Endothelial cell of umbilical vein (primary cell): ENCODE measurements at regions not wholly inside any gene's neighbourhood (a gene's known extent, or its start where the extent isn't known, plus 50 kb on each side); places are given as distances from the start of the nearest gene placed in this dataset.

ENCODE experiments used
- BruUV-seq: library from RNA; stranded (reverse); fragments of 400-500 nt; replicated peaks from 2 replicates; lab custom pipeline; 2021; lab: Mats Ljungman, UMichigan
- CTCF ChIA-PET: fragments of 300-600, 350-600 bp; sonication (Branson Sonifier 250); formaldehyde crosslinking; loops from one replicate; lab custom pipeline; 2021; ENCODE audit warnings: antibody characterized with exemption, inconsistent platforms; lab: Charles Lee
- POLR2A ChIA-PET: fragments of 300-600, 350-600 bp; sonication (Branson Sonifier 250); formaldehyde crosslinking; loops from one replicate; lab custom pipeline; 2021; ENCODE audit warnings: antibody characterized with exemption, inconsistent platforms; lab: Charles Lee
- DNase-seq: peaks from one replicate; pipeline ENCODE4 v3.0.0-alpha.2; 2011; ENCODE audit warnings: low read depth, low spot score
- FAIRE-seq: peaks from 2 replicates; lab custom pipeline; 2011; peaks lifted over from hg19 to GRCh38; lab: Jason Lieb, UNC
- H2AFZ ChIP-seq: 2 replicates; pipeline ENCODE4 v1.6.0; 2012; ENCODE audit warnings: low read depth, low read length, control low read depth, inconsistent platforms
- H3K27ac ChIP-seq: 2 replicates; pipeline ENCODE4 v1.5.1; 2011; ENCODE audit warnings: low read depth, mild to moderate bottlenecking, control low read depth, low read length, moderate library complexity; ENCODE audit not compliant: insufficient read depth
- H3K27me3 ChIP-seq, 2 experiments: 2 replicates each; pipeline versions ENCODE4 v1.6.0 to v1.6.1; 2011; ENCODE audit warnings: low read length in 2 of 2, mixed read lengths in 1 of 2; ENCODE audit not compliant: control insufficient read depth in 2 of 2, insufficient read depth in 2 of 2
- H3K36me3 ChIP-seq, 2 experiments: 2 replicates in 1 of 2; 3 replicates in 1 of 2; pipeline ENCODE4 v1.5.1; 2011; ENCODE audit warnings: low read length in 2 of 2, mild to moderate bottlenecking in 1 of 2, moderate library complexity in 1 of 2; ENCODE audit not compliant: control insufficient read depth in 2 of 2, insufficient read depth in 2 of 2; ENCODE audit errors: extremely low read depth in 1 of 2
- H3K4me1 ChIP-seq: 3 replicates; pipeline ENCODE4 v1.5.1; 2011; ENCODE audit warnings: mild to moderate bottlenecking, low read length; ENCODE audit not compliant: control insufficient read depth, insufficient read depth; ENCODE audit errors: extremely low read depth
- H3K4me2 ChIP-seq: 2 replicates; pipeline ENCODE4 v1.6.1; 2011; ENCODE audit warnings: low read length, control low read depth, mixed read lengths; ENCODE audit not compliant: insufficient read depth
- H3K4me3 ChIP-seq, 3 experiments: fragments of 200-600 bp in 1 of 3; sonication (generic), shearing (Covaris generic) in 1 of 3; replicated peaks in 1 of 3; 2 replicates each; pipeline ENCODE4 v1.5.1; 2011 to 2016; ENCODE audit warnings: control low read depth in 3 of 3, low read length in 3 of 3, mild to moderate bottlenecking in 2 of 3, inconsistent platforms in 1 of 3, low read depth in 1 of 3, moderate library complexity in 1 of 3; ENCODE audit not compliant: insufficient read depth in 1 of 3
- H3K79me2 ChIP-seq: 2 replicates; pipeline ENCODE4 v1.6.0; 2012; ENCODE audit warnings: low read length, inconsistent platforms; ENCODE audit not compliant: control insufficient read depth, insufficient read depth
- H3K9ac ChIP-seq: replicated peaks from 2 replicates; pipeline ENCODE3; 2011; ENCODE audit warnings: low read length, control low read depth; ENCODE audit not compliant: insufficient read depth; ENCODE audit errors: extremely low read depth
- H3K9me1 ChIP-seq: replicated peaks from 3 replicates; pipeline ENCODE4 v1.6.0; 2011; ENCODE audit warnings: mild to moderate bottlenecking, low read length; ENCODE audit not compliant: control insufficient read depth, insufficient read depth; ENCODE audit errors: extremely low read depth
- H3K9me3 ChIP-seq: replicated peaks from 2 replicates; pipeline ENCODE4 v1.5.1; 2012; ENCODE audit warnings: low read length, inconsistent platforms; ENCODE audit not compliant: control insufficient read depth, insufficient read depth
- H4K20me1 ChIP-seq: replicated peaks from 2 replicates; pipeline ENCODE3; 2011; ENCODE audit warnings: mild to moderate bottlenecking, low read length; ENCODE audit not compliant: control insufficient read depth, insufficient read depth; ENCODE audit errors: extremely low read depth
- CTCF ChIP-seq, 2 donors: IDR thresholded peaks; 1 replicate in 1 of 2; 2 replicates in 1 of 2; pipeline ENCODE4 v1.5.1; 2011; ENCODE audit warnings: low read length in 2 of 2, mild to moderate bottlenecking in 2 of 2, moderate library complexity in 2 of 2, control low read depth in 1 of 2, inconsistent platforms in 1 of 2, low read depth in 1 of 2; ENCODE audit not compliant: insufficient read depth in 1 of 2; ENCODE audit errors: extremely low read depth in 1 of 2
- EZH2 ChIP-seq: IDR thresholded peaks from 2 replicates; pipeline ENCODE4 v1.6.1; 2012; ENCODE audit warnings: borderline replicate concordance, low read depth, mild to moderate bottlenecking, moderate library complexity, low read length, inconsistent platforms; ENCODE audit not compliant: severe bottlenecking
- FOS ChIP-seq: IDR thresholded peaks from 2 replicates; pipeline ENCODE4 v1.6.1; 2011; ENCODE audit warnings: mild to moderate bottlenecking, low read length, moderate library complexity, borderline replicate concordance; ENCODE audit not compliant: insufficient read depth
- GATA2 ChIP-seq: IDR thresholded peaks from 2 replicates; pipeline ENCODE4 v1.7.0; 2011; ENCODE audit warnings: low read depth, mild to moderate bottlenecking, moderate library complexity, mixed read lengths, low read length; ENCODE audit not compliant: insufficient read length, insufficient read depth
- JUN ChIP-seq: IDR thresholded peaks from 2 replicates; pipeline ENCODE4 v1.6.1; 2011; ENCODE audit warnings: borderline replicate concordance, low read depth; ENCODE audit not compliant: insufficient read length, insufficient read depth
- MAX ChIP-seq: IDR thresholded peaks from 2 replicates; pipeline ENCODE4 v1.6.1; 2011; ENCODE audit not compliant: insufficient read depth, insufficient read length
- MYC ChIP-seq: IDR thresholded peaks from one replicate; pipeline ENCODE4 v1.6.1; 2011; ENCODE audit warnings: mild to moderate bottlenecking, low read depth, low read length
- POLR2A ChIP-seq: IDR thresholded peaks from 2 replicates; pipeline ENCODE4 v1.6.1; 2012; ENCODE audit warnings: low read depth, mild to moderate bottlenecking, control low read depth, low read length
- POLR2AphosphoS5 ChIP-seq: IDR thresholded peaks from 2 replicates; pipeline ENCODE4 v1.6.1; 2012; ENCODE audit warnings: low read depth, mild to moderate bottlenecking, control low read depth, low read length, moderate library complexity; ENCODE audit not compliant: insufficient read depth
- dilution Hi-C: fragments of 300-500 bp; cut with MboI; formaldehyde crosslinking; loops from one replicate; pipeline ENCODE4 v1.15.0; 2019; ENCODE audit warnings: low sequenced_read_pairs; ENCODE audit not compliant: extremely low pct_ligation_motif_present
- intact Hi-C: fragments of 100-400 bp; cut with micrococcal nuclease; formaldehyde crosslinking; loops from one replicate; pipeline ENCODE4 v1.10.0; 2022

GRCh38 chr4:187088070-187088799, 364.6 kb upstream of the FAT1 start:
- H3K79me2 ChIP-seq: no peaks in the 10 kb centered on the region
- H3K9ac ChIP-seq: no peak overlapping the region
- H3K27ac ChIP-seq: no peak overlapping the region
- ChIA-PET CTCF (interaction anchor here (1.0 kb wide), 1 partner anchor 10 kb away, joined by 3 read pairs; no protein-coding TSS in a partner anchor), POLR2A (no interaction called here)
- intact Hi-C loops (loop anchor here (10.0 kb wide), 1 partner anchor 363 kb away; the partner anchor contains the start of gene FAT1), dilution Hi-C loops (no loop called here)
- H3K4me2 ChIP-seq: no peak overlapping the region
- no peak for DNase-seq
- no peak overlapping the region for H3K4me3 ChIP-seq
- no TSS peak for BruUV-seq
- no peaks in the 10 kb centered on the region for H3K4me1 ChIP-seq
- no peak for TF ChIP-seq POLR2A
- no peak for TF ChIP-seq JUN
- no peak for TF ChIP-seq GATA2
- TF ChIP-seq EZH2: no peak
- no peak for TF ChIP-seq MYC
- TF ChIP-seq CTCF (IDR thresholded peaks at IDR 0.05; ENCODE audit: extremely low read depth in 1 of 2, insufficient read depth in 1 of 2, low read depth in 1 of 2, low read length in 2 of 2): no peak
- no peak for TF ChIP-seq POLR2AphosphoS5
- TF ChIP-seq FOS: no peak
- TF ChIP-seq MAX: no peak
- peaks cover 3% of the 10 kb centered on the region for H3K9me3 ChIP-seq
- H3K36me3 ChIP-seq: no peaks in the 10 kb centered on the region
- H3K9me1 ChIP-seq: no peaks in the 10 kb centered on the region
- no peak overlapping the region for H2AFZ ChIP-seq
- no peaks in the 10 kb centered on the region for H4K20me1 ChIP-seq
- no peaks in the 10 kb centered on the region for H3K27me3 ChIP-seq
- no peak for FAIRE-seq
